ENCODE measurements at regions not wholly inside any gene's neighbourhood (a gene's known extent, or its start where the extent isn't known, plus 50 kb on each side); places are given as distances from the start of the nearest gene placed in this dataset.

- no peak overlapping the region for H2AFZ ChIP-seq
- H3K79me2 ChIP-seq (ENCODE audit: insufficient read depth): no peaks in the 10 kb centered on the region
- H3K4me2 ChIP-seq (ENCODE audit: unreplicated experiment): no peak overlapping the region
- H3K4me3 ChIP-seq: no peak overlapping the region
- no peaks in the 10 kb centered on the region for H3K27me3 ChIP-seq (replicated peaks; ENCODE audit: insufficient read depth)
- no peak overlapping the region for H3K9ac ChIP-seq
- WGBS, 2 experiments (ENCODE audit: low coverage in 1 of 2, low lambda C conversion rate in 2 of 2, missing lambda C conversion rate in 2 of 2): 93 to 97% methylated on average over 3 of the region's 3 CpGs
- DNase-seq: no peak
- H3K9me3 ChIP-seq (ENCODE audit: low read depth): no peaks in the 10 kb centered on the region
- H3K27ac ChIP-seq: no peak overlapping the region
- no peaks in the 10 kb centered on the region for H3K9me2 ChIP-seq (ENCODE audit: insufficient read depth)
- TF ChIP-seq EZH2 (IDR thresholded peaks at IDR 0.05; ENCODE audit: insufficient read depth, poor library complexity, severe bottlenecking) (no peak), EZH2phosphoT487 (IDR thresholded peaks at IDR 0.05; ENCODE audit: insufficient read depth, low read depth) (no peak)
- in situ Hi-C loops (cut with MboI): no loop called here
- no peaks in the 10 kb centered on the region for H3K4me1 ChIP-seq (ENCODE audit: insufficient read depth)
- H3K36me3 ChIP-seq (ENCODE audit: low read depth): no peaks in the 10 kb centered on the region
- H4K20me1 ChIP-seq (ENCODE audit: insufficient read depth): no peaks in the 10 kb centered on the region
- no peaks in the 10 kb centered on the region for H3F3A ChIP-seq (ENCODE audit: insufficient read depth)
Measured at GRCh38 chr21:35291973-35292627, 243.0 kb upstream of the RUNX1 start.

- no peaks in the 10 kb centered on the region for H3K36me3 ChIP-seq (ENCODE audit: low read depth)
- no peaks in the 10 kb centered on the region for H3K27me3 ChIP-seq (replicated peaks; ENCODE audit: insufficient read depth)
- 80 to 81% methylated on average over 3 of the region's 3 CpGs for WGBS, 2 experiments (ENCODE audit: low coverage in 1 of 2, low lambda C conversion rate in 2 of 2, missing lambda C conversion rate in 2 of 2)
- no peaks in the 10 kb centered on the region for H4K20me1 ChIP-seq (ENCODE audit: insufficient read depth)
- in situ Hi-C loops (cut with MboI): no loop called here
- H3K4me1 ChIP-seq (ENCODE audit: insufficient read depth): no peaks in the 10 kb centered on the region
- H3K9me3 ChIP-seq (ENCODE audit: low read depth): no peaks in the 10 kb centered on the region
- no peaks in the 10 kb centered on the region for H3F3A ChIP-seq (ENCODE audit: insufficient read depth)
- TF ChIP-seq EZH2phosphoT487 (IDR thresholded peaks at IDR 0.05; ENCODE audit: insufficient read depth, low read depth): no peak
- no peak for TF ChIP-seq EZH2 (IDR thresholded peaks at IDR 0.05; ENCODE audit: insufficient read depth, poor library complexity, severe bottlenecking)
- no peak for DNase-seq
- H3K27ac ChIP-seq: no peak overlapping the region
- H3K9me2 ChIP-seq (ENCODE audit: insufficient read depth): no peaks in the 10 kb centered on the region
- H3K79me2 ChIP-seq (ENCODE audit: insufficient read depth): no peaks in the 10 kb centered on the region
- H3K4me3 ChIP-seq: no peak overlapping the region
- H3K4me2 ChIP-seq (ENCODE audit: unreplicated experiment): no peak overlapping the region
- H3K9ac ChIP-seq: no peak overlapping the region
- no peak overlapping the region for H2AFZ ChIP-seq
Measured at GRCh38 chr21:35291034-35291433, 241.9 kb upstream of the RUNX1 start.

- TF ChIP-seq EZH2phosphoT487 (IDR thresholded peaks at IDR 0.05; ENCODE audit: insufficient read depth, low read depth) (no peak), EZH2 (IDR thresholded peaks at IDR 0.05; ENCODE audit: insufficient read depth, poor library complexity, severe bottlenecking) (no peak)
- Histone ChIP-seq H3K4me3 (no peak overlapping the region), H3K27ac (no peak overlapping the region), H2AFZ (no peak overlapping the region), H3K27me3 (replicated peaks; ENCODE audit: insufficient read depth) (no peaks in the 10 kb centered on the region), H3K4me2 (ENCODE audit: unreplicated experiment) (no peak overlapping the region), H3K9ac (no peak overlapping the region), H3K4me1 (ENCODE audit: insufficient read depth) (no peaks in the 10 kb centered on the region), H3K79me2 (ENCODE audit: insufficient read depth) (no peaks in the 10 kb centered on the region), H3K9me2 (ENCODE audit: insufficient read depth) (no peaks in the 10 kb centered on the region), H3K36me3 (ENCODE audit: low read depth) (no peaks in the 10 kb centered on the region), H4K20me1 (ENCODE audit: insufficient read depth) (no peaks in the 10 kb centered on the region), H3F3A (ENCODE audit: insufficient read depth) (no peaks in the 10 kb centered on the region), H3K9me3 (ENCODE audit: low read depth) (no peaks in the 10 kb centered on the region)
- WGBS, 2 experiments (ENCODE audit: low coverage in 1 of 2, low lambda C conversion rate in 2 of 2, missing lambda C conversion rate in 2 of 2): 85 to 89% methylated on average over 2 of the region's 2 CpGs
- DNase-seq: no peak
- in situ Hi-C loops (cut with MboI): no loop called here
Measured at GRCh38 chr21:35288238-35288637, 239.1 kb upstream of the RUNX1 start.

DNA sequence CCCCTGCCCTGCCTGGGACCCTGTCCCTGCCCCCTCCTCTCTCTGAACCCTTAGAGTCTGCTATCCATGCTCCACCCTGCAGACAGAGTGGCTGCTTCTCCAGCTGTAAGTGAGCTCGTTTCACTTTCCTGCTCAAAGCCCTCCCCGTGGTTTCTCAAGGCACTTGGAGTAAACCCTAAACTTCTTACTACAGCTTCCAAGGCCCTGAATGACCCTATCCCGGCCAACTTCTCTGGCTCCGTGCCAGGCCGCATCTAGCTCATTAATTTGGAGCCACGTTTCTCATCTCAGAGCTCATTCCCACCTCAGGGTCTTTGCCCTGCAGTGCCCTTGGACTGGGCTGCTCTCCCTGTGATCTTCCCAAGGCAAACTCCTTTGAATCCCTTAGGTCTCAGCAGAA lies 235.1 kb upstream of the RUNX1 start:
- Histone ChIP-seq H3K4me2 (ENCODE audit: unreplicated experiment) (no peak overlapping the region), H3K9me2 (ENCODE audit: insufficient read depth) (no peaks in the 10 kb centered on the region), H3K4me1 (ENCODE audit: insufficient read depth) (0 out of 2 replicates have a peak, but pooled peaks cover 5% of the 10 kb centered on the region), H3K27ac (no peak overlapping the region), H3K4me3 (no peak overlapping the region), H3F3A (ENCODE audit: insufficient read depth) (no peaks in the 10 kb centered on the region), H3K9ac (no peak overlapping the region), H3K79me2 (ENCODE audit: insufficient read depth) (no peaks in the 10 kb centered on the region), H3K9me3 (ENCODE audit: low read depth) (no peaks in the 10 kb centered on the region), H3K27me3 (replicated peaks; ENCODE audit: insufficient read depth) (no peaks in the 10 kb centered on the region), H2AFZ (no peak overlapping the region), H3K36me3 (ENCODE audit: low read depth) (no peaks in the 10 kb centered on the region), H4K20me1 (ENCODE audit: insufficient read depth) (no peaks in the 10 kb centered on the region)
- TF ChIP-seq EZH2phosphoT487 (IDR thresholded peaks at IDR 0.05; ENCODE audit: insufficient read depth, low read depth): no peak
- TF ChIP-seq EZH2 (IDR thresholded peaks at IDR 0.05; ENCODE audit: insufficient read depth, poor library complexity, severe bottlenecking): no peak
- 17 to 26% methylated on average over 6 of the region's 6 CpGs for WGBS, 2 experiments (ENCODE audit: low coverage in 1 of 2, low lambda C conversion rate in 2 of 2, missing lambda C conversion rate in 2 of 2)
- in situ Hi-C loops (cut with MboI): no loop called here
- peak; percentile 7 for DNase-seq
